ENCODE measurements at regions not wholly inside any gene's neighbourhood (a gene's known extent, or its start where the extent isn't known, plus 50 kb on each side); places are given as distances from the start of the nearest gene placed in this dataset.

DNA sequence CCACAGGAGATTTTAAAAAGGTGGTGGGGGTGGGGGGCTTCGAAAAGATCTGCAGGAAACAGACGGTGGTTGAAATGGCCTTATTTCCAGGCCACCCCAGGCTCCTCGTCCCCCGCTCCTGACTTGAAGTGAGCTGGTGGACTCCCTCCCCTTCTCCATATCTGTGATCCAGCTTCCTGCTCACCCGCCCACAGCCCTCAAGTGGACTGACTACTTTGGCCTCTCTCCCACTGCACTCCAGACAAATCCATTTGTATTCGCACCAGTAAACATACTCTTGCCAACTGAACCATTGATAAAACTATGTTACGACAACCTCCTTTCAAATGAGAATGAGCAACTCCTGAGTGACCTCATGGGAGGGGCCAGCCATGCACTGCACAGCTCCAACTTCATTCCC is 259.5 kb downstream of the COL4A1 start:
- Histone ChIP-seq H3K27ac (ENCODE audit: low read depth, low read length) (no peak overlapping the region), H3K27me3 (ENCODE audit: control insufficient read depth, insufficient read depth, low read length, poor library complexity, severe bottlenecking) (no peaks in the 10 kb centered on the region), H3K4me3 (ENCODE audit: low read length) (no peak overlapping the region), H3K9ac (ENCODE audit: extremely low read depth, low read length, poor library complexity, severe bottlenecking) (no peak overlapping the region), H3K9me3 (ENCODE audit: control insufficient read depth, low read length) (no peaks in the 10 kb centered on the region), H3K36me3 (ENCODE audit: control insufficient read depth, insufficient read depth, low read length) (no peaks in the 10 kb centered on the region), H3K4me1 (ENCODE audit: control insufficient read depth, insufficient read depth, low read length) (no peaks in the 10 kb centered on the region)
- Mint-ChIP-seq H3K9me3 (no peaks in the 10 kb centered on the region), H3K27ac (no peak overlapping the region), H3K4me3 (no peak overlapping the region), H3K4me1 (peaks cover 11% of the 10 kb centered on the region), H3K27me3 (ENCODE audit: insufficient read depth) (peaks cover 9% of the 10 kb centered on the region), H3K36me3 (ENCODE audit: low read depth) (no peaks in the 10 kb centered on the region)
- 84 to 86% methylated on average over 3 to 7 of the region's 7 CpGs for WGBS, 2 experiments (ENCODE audit: insufficient coverage in 1 of 2, insufficient read length in 1 of 2)
- no peak for DNase-seq
- TF ChIP-seq CTCF (conservative IDR thresholded peaks at IDR 0.05): no peak

GRCh38 chr13:110046811-110047210 is 260.1 kb downstream of the COL4A1 start:
- Mint-ChIP-seq H3K36me3 (ENCODE audit: low read depth) (no peaks in the 10 kb centered on the region), H3K9me3 (no peaks in the 10 kb centered on the region), H3K4me1 (peaks cover 11% of the 10 kb centered on the region), H3K27ac (no peak overlapping the region), H3K27me3 (ENCODE audit: insufficient read depth) (peaks cover 9% of the 10 kb centered on the region), H3K4me3 (no peak overlapping the region)
- no peaks in the 10 kb centered on the region for H3K36me3 ChIP-seq (ENCODE audit: control insufficient read depth, insufficient read depth, low read length)
- DNase-seq: no peak
- WGBS, 2 experiments (ENCODE audit: insufficient coverage in 1 of 2, insufficient read length in 1 of 2): 97 to 100% methylated on average over 4 of the region's 4 CpGs
- H3K4me1 ChIP-seq (ENCODE audit: control insufficient read depth, insufficient read depth, low read length): no peaks in the 10 kb centered on the region
- H3K9ac ChIP-seq (ENCODE audit: extremely low read depth, low read length, poor library complexity, severe bottlenecking): no peak overlapping the region
- no peaks in the 10 kb centered on the region for H3K9me3 ChIP-seq (ENCODE audit: control insufficient read depth, low read length)
- no peak overlapping the region for H3K4me3 ChIP-seq (ENCODE audit: low read length)
- H3K27ac ChIP-seq (ENCODE audit: low read depth, low read length): no peak overlapping the region
- TF ChIP-seq CTCF (conservative IDR thresholded peaks at IDR 0.05): no peak
- no peaks in the 10 kb centered on the region for H3K27me3 ChIP-seq (ENCODE audit: control insufficient read depth, insufficient read depth, low read length, poor library complexity, severe bottlenecking)

GRCh38 chr13:110045919-110046318 is 259.5 kb upstream of the IRS2 start:
- peaks cover 11% of the 10 kb centered on the region for H3K4me1 Mint-ChIP-seq
- no peak for DNase-seq
- no peaks in the 10 kb centered on the region for H3K36me3 Mint-ChIP-seq (ENCODE audit: low read depth)
- H3K4me3 ChIP-seq (ENCODE audit: low read length): no peak overlapping the region
- no peaks in the 10 kb centered on the region for H3K36me3 ChIP-seq (ENCODE audit: control insufficient read depth, insufficient read depth, low read length)
- H3K9me3 ChIP-seq (ENCODE audit: control insufficient read depth, low read length): no peaks in the 10 kb centered on the region
- no peak overlapping the region for H3K27ac ChIP-seq (ENCODE audit: low read depth, low read length)
- no peak for TF ChIP-seq CTCF (conservative IDR thresholded peaks at IDR 0.05)
- no peak overlapping the region for H3K4me3 Mint-ChIP-seq
- H3K27me3 Mint-ChIP-seq (ENCODE audit: insufficient read depth): peaks cover 9% of the 10 kb centered on the region
- no peak overlapping the region for H3K27ac Mint-ChIP-seq
- no peaks in the 10 kb centered on the region for H3K4me1 ChIP-seq (ENCODE audit: control insufficient read depth, insufficient read depth, low read length)
- WGBS, 2 experiments (ENCODE audit: insufficient coverage in 1 of 2, insufficient read length in 1 of 2): 94 to 96% methylated on average over 4 to 5 of the region's 5 CpGs
- peaks cover 2% of the 10 kb centered on the region for H3K9me3 Mint-ChIP-seq
- no peaks in the 10 kb centered on the region for H3K27me3 ChIP-seq (ENCODE audit: control insufficient read depth, insufficient read depth, low read length, poor library complexity, severe bottlenecking)
- no peak overlapping the region for H3K9ac ChIP-seq (ENCODE audit: extremely low read depth, low read length, poor library complexity, severe bottlenecking)
